ENCODE measurements at regions not wholly inside any gene's neighbourhood (a gene's known extent, or its start where the extent isn't known, plus 50 kb on each side); places are given as distances from the start of the nearest gene placed in this dataset.

DNA sequence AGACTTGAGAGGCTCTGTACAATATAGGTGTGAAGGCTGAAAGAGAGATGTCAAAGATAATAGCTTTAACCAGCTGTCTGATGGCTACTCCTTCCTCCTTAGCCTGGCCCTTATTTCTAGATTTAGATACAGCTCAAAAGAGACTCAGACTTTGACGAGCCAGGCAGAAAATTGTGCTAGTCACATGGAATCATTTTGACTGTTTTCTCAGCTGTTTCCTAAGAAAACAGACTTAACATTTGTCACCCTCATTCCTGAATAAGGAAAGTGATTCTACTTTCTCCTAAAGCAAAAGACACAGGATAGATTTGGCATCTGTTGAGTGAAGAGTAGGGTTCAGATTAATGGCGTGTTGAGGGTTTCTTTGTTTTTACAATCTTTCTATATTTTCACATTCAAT, 340.7 kb downstream of the DHX15 start:
- H3K9me3 ChIP-seq = no peaks in the 10 kb centered on the region
- no peak for DNase-seq

DNA sequence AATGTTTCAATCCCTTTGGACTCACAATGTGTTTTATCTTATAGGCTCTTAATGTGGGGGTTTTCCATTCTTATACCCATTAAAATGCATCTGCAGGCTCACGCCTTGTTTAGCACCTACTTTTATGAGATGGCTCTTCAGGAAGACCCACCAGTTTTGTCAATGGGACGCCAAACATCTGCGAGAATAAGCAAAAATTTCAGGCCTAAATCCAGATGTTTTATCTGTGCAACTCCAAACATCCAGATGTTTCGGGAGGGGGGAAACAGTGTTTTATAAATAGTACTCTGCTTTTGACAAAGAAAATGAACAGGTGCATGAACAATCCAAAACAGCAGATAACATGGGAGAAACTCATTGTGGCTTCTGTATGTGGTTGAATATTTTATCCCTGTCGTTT, 342.8 kb downstream of the DHX15 start:
- Histone ChIP-seq H3K4me3 (replicated peaks in 1 of 3) (no peak overlapping the region), H3K27me3 (no peaks in the 10 kb centered on the region), H3K27ac (no peak overlapping the region), H3K9me3 (no peaks in the 10 kb centered on the region), H3K4me1 (peaks cover 0 to 3% of the 10 kb centered on the region in 2 donors), H3K36me3 (no peaks in the 10 kb centered on the region)
- 83 to 88% methylated on average over 5 of the region's 5 CpGs for WGBS, 2 donors
- TF ChIP-seq POLR2A (IDR thresholded peaks at IDR 0.05) = no peak
- TF ChIP-seq, protein P1, sequence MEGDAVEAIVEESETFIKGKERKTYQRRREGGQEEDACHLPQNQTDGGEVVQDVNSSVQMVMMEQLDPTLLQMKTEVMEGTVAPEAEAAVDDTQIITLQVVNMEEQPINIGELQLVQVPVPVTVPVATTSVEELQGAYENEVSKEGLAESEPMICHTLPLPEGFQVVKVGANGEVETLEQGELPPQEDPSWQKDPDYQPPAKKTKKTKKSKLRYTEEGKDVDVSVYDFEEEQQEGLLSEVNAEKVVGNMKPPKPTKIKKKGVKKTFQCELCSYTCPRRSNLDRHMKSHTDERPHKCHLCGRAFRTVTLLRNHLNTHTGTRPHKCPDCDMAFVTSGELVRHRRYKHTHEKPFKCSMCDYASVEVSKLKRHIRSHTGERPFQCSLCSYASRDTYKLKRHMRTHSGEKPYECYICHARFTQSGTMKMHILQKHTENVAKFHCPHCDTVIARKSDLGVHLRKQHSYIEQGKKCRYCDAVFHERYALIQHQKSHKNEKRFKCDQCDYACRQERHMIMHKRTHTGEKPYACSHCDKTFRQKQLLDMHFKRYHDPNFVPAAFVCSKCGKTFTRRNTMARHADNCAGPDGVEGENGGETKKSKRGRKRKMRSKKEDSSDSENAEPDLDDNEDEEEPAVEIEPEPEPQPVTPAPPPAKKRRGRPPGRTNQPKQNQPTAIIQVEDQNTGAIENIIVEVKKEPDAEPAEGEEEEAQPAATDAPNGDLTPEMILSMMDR (IDR thresholded peaks at IDR 0.05) = no peak
- intact Hi-C loops (cut with DNase I) = no loop called here
- no peak for DNase-seq

More for the DNA sequence above, 340.7 kb downstream of the DHX15 start:
- intact Hi-C loops (cut with DNase I) = no loop called here
- TF ChIP-seq, protein P1 (IDR thresholded peaks at IDR 0.05) = no peak
- no peak for TF ChIP-seq POLR2A (IDR thresholded peaks at IDR 0.05)
- no peaks in the 10 kb centered on the region for H3K36me3 ChIP-seq
- WGBS, 2 donors = 74 to 79% methylated on average over 2 of the region's 2 CpGs
- no peak overlapping the region for H3K27ac ChIP-seq
- peaks cover under 1 to 5% of the 10 kb centered on the region in 2 donors for H3K4me1 ChIP-seq
- no peaks in the 10 kb centered on the region for H3K27me3 ChIP-seq
- no peak overlapping the region for H3K4me3 ChIP-seq (replicated peaks in 1 of 3)

DNA sequence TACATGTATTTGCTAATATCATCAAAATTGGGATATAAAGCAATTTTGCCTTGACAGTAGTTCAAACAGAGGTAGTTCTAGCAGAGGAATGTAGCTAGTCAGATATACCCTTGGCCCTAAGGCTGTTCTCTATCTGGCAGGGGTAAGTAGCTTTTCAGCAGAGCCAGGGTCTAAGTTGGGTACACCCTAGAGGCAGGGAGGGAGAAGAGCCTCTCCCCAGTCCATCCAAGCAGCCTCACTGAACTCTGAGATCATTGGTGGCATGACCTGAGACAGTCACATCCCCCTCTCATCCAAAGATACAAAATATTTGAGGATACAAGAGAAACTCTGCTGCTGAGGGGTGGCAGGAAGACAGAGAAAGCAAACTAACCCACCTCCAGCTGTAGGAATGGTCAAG, 343.7 kb downstream of the DHX15 start:
- Histone ChIP-seq H3K27me3 (no peaks in the 10 kb centered on the region), H3K4me3 (replicated peaks in 1 of 3) (no peak overlapping the region), H3K9me3 (no peaks in the 10 kb centered on the region), H3K27ac (no peak overlapping the region), H3K36me3 (no peaks in the 10 kb centered on the region), H3K4me1 (peaks cover 0 to 3% of the 10 kb centered on the region in 2 donors)
- intact Hi-C loops (cut with DNase I) = no loop called here
- no peak for DNase-seq
- no peak for TF ChIP-seq POLR2A (IDR thresholded peaks at IDR 0.05)
- TF ChIP-seq, protein P1 (IDR thresholded peaks at IDR 0.05) = no peak

DNA sequence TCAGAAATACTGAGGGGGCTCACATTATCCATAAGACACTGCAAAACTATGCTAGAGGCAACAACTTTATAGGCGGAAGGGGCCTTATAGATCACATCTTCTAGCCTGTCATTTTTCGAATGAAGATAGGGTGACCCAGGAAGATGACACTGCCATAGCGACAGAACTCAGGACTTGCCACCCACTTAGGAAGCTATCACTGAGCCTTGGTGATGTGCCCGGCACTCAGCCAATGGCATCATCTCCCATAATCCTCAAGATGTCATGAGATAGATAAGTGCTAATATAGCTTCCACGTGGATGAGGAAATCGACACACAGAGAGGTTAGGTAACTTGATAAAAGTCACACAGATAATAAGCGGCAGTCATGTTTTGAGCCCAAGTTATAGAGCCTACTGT, 346.6 kb downstream of the DHX15 start:
- intact Hi-C loops (cut with DNase I) = no loop called here
- Histone ChIP-seq H3K36me3 (no peaks in the 10 kb centered on the region), H3K27me3 (no peaks in the 10 kb centered on the region), H3K4me3 (replicated peaks in 1 of 3) (no peak overlapping the region), H3K9me3 (no peaks in the 10 kb centered on the region), H3K4me1 (no peaks in the 10 kb centered on the region), H3K27ac (no peak overlapping the region)
- no peak for DNase-seq
- TF ChIP-seq POLR2A (IDR thresholded peaks at IDR 0.05) = no peak
- WGBS, 2 donors = 93 to 95% methylated on average over 7 of the region's 7 CpGs

DNA sequence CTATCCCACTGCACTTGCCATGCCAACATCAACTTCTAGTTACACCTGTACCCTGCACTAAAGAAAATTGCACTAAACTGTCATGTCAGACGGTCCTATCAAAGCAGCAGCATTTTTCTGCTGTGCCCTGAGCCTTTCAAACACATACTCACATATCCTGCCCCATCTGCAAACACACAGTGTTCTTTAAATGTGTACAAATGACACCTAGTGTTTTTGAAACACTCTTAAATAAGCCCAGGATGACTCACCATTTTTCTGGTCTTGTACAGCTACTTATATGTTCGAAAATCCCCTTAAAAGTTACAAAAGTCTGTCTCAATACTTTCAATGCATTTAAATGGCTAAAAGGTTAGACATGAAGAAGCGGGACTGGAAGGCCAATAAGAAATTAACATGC, 346.7 kb upstream of the PPARGC1A start:
- no peaks in the 10 kb centered on the region for H3K9me3 ChIP-seq
- TF ChIP-seq, protein P1 (IDR thresholded peaks at IDR 0.05) = no peak
- no peak for TF ChIP-seq POLR2A (IDR thresholded peaks at IDR 0.05)
- no peak overlapping the region for H3K4me3 ChIP-seq (replicated peaks in 1 of 3)
- WGBS, 2 donors = 79 to 83% methylated on average over 3 of the region's 3 CpGs
- no peak for DNase-seq
- H3K27me3 ChIP-seq = no peaks in the 10 kb centered on the region
- H3K4me1 ChIP-seq = no peaks in the 10 kb centered on the region
- no peak overlapping the region for H3K27ac ChIP-seq
- intact Hi-C loops (cut with DNase I) = no loop called here
- H3K36me3 ChIP-seq = no peaks in the 10 kb centered on the region

DNA sequence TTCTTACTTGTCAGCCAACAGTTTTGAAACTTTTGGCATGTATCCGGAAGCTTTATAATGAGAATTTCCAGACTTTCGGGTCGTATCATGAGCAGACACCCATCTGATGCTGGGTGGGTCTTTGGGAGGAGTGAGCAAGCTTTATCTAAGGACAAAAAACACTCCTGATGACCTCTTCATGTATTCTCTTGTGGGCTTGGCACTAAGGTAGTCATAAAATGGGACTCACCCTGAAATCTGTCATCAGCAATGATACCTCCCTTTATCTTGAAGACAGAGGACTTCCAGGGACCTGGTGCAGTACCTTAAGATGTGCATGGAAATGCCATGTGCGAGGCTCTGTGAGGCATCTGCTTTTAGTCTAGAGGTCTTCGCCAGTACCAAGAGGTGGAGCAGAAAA, 346.3 kb upstream of the PPARGC1A start:
- intact Hi-C loops (cut with DNase I) = no loop called here
- H3K36me3 ChIP-seq = no peaks in the 10 kb centered on the region
- no peaks in the 10 kb centered on the region for H3K4me1 ChIP-seq
- no peak overlapping the region for H3K27ac ChIP-seq
- H3K27me3 ChIP-seq = no peaks in the 10 kb centered on the region
- TF ChIP-seq POLR2A (IDR thresholded peaks at IDR 0.05) = no peak
- TF ChIP-seq, protein P1 (IDR thresholded peaks at IDR 0.05) = no peak
- no peak for DNase-seq
- H3K4me3 ChIP-seq (replicated peaks in 1 of 3) = no peak overlapping the region
- 84 to 96% methylated on average over 5 of the region's 5 CpGs for WGBS, 2 donors
- H3K9me3 ChIP-seq = no peaks in the 10 kb centered on the region
